ENCODE measurements at regions not wholly inside any gene's neighbourhood (a gene's known extent, or its start where the extent isn't known, plus 50 kb on each side); places are given as distances from the start of the nearest gene placed in this dataset.
"Not testable (repeated sequence)": the region's sequence is repeated elsewhere in the genome, so short reads cannot be mapped to it uniquely, and the experiment has no call there.

GRCh38 chr3:1456781-1457311, 364.0 kb downstream of the CNTN6 start:
- no peak for TF ChIP-seq CTCF (conservative IDR thresholded peaks at IDR 0.05; ENCODE audit: low read depth, low read length)
- no peak overlapping the region for H3K4me3 ChIP-seq (ENCODE audit: low read depth, low read length)
- no peak for DNase-seq (ENCODE audit: low read depth)

DNA sequence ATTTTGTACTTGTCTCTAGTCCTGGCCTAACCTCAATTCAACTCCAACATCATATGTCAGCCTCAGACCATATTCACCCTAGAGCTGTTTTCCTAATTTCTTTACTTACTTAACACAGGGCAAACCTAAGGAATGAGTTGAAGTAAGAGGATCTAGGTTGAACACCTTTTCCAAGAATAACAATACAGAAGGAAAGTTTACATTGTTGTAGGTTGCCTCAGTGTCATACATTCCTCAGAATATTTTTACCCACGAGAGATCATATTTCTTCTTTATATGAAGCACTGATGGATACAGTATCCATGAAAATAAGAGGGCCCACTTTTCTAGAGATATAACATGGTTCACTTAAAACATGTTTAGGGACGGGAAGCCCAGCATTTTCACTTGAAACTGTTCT, 369.5 kb downstream of the CNTN6 start:
- no peak for TF ChIP-seq CTCF (conservative IDR thresholded peaks at IDR 0.05; ENCODE audit: low read depth, low read length)
- no peak overlapping the region for H3K4me3 ChIP-seq (ENCODE audit: low read depth, low read length)
- no peak for DNase-seq (ENCODE audit: low read depth)

GRCh38 chr3:1462856-1463450, 370.1 kb downstream of the CNTN6 start:
- no peak overlapping the region for H3K4me3 ChIP-seq (ENCODE audit: low read depth, low read length)
- no peak for TF ChIP-seq CTCF (conservative IDR thresholded peaks at IDR 0.05; ENCODE audit: low read depth, low read length)
- DNase-seq (ENCODE audit: low read depth): no peak

GRCh38 chr3:1465091-1465490, 372.3 kb downstream of the CNTN6 start:
- DNase-seq (ENCODE audit: low read depth); H3K4me3 ChIP-seq (ENCODE audit: low read depth, low read length): not testable (repeated sequence)

DNA sequence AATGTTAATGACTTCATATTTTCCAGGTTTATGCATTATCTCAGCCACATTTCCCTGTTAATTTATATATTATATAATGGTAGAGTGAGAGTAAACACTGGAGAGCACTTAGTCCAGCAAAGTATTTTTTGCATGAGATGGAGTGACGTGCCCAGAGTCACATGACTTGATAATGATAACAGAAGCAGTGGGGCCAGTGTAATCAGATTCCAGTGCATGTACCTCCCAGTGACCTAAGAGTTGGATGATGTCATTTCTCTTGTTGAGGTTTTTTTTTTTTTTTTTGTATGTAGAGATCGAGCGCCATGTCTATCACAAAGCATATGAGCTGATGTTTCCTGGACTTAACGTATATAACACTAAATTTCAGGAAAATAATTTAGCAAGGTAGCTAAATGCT, 375.3 kb downstream of the CNTN6 start:
- H3K4me3 ChIP-seq (ENCODE audit: low read depth, low read length): no peak overlapping the region
- DNase-seq (ENCODE audit: low read depth): no peak
- TF ChIP-seq CTCF (conservative IDR thresholded peaks at IDR 0.05; ENCODE audit: low read depth, low read length): no peak

- DNase-seq (ENCODE audit: low read depth): no peak
- H3K4me3 ChIP-seq (ENCODE audit: low read depth, low read length): no peak overlapping the region
- no peak for TF ChIP-seq CTCF (conservative IDR thresholded peaks at IDR 0.05; ENCODE audit: low read depth, low read length)
These were observed 376.4 kb downstream of the CNTN6 start for GRCh38 chr3:1469248-1469647.

DNA sequence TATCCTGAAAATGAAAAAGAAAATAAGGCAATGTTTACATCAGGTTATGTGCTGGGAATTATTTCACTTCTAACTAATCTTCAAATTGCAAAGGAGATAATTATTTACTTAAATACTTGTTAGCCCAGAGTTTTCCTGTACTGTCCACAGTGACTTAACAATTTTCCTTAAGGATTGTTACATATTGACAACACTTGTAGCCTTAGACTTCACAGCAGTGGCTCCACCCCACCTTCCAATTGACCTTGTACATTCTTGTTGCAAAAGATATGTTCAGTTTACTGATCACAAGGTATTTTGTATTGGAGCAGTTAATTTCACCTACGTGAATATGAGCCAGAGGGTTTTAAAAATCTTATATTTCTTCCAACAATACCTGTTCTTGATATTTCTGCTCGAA, 376.9 kb downstream of the CNTN6 start:
- DNase-seq (ENCODE audit: low read depth): no peak
- no peak for TF ChIP-seq CTCF (conservative IDR thresholded peaks at IDR 0.05; ENCODE audit: low read depth, low read length)
- H3K4me3 ChIP-seq (ENCODE audit: low read depth, low read length): no peak overlapping the region

Measured in epithelial cell of proximal tubule (primary cell).